ENCODE measurements at regions not wholly inside any gene's neighbourhood (a gene's known extent, or its start where the extent isn't known, plus 50 kb on each side); places are given as distances from the start of the nearest gene placed in this dataset.

GRCh38 chr11:112844517-112844916, 116.7 kb upstream of the NCAM1 start:
- H2AFZ ChIP-seq (ENCODE audit: insufficient read depth, low read depth, low read length, poor library complexity, severe bottlenecking): no peak overlapping the region
- H3K9me3 ChIP-seq (replicated peaks in 1 of 2; ENCODE audit: control insufficient read depth in 1 of 2, insufficient read depth in 1 of 2, low read length in 2 of 2): no peaks in the 10 kb centered on the region
- no peak overlapping the region for H3K27ac ChIP-seq (ENCODE audit: low read depth in 1 of 2, low read length in 2 of 2)
- no peaks in the 10 kb centered on the region for H4K20me1 ChIP-seq (ENCODE audit: insufficient read depth, low read length)
- Mint-ChIP-seq H3K27me3 (ENCODE audit: low read depth in 3 of 3) (peaks cover 2 to 4% (median 2%) of the 10 kb centered on the region in 3 donors), H3K9me3 (peaks cover 0 to 3% (median 0%) of the 10 kb centered on the region in 7 donors), H3K4me3 (no peak overlapping the region), H3K36me3 (no peaks in the 10 kb centered on the region), H3K27ac (no peak overlapping the region), H3K4me1 (no peaks in the 10 kb centered on the region)
- no peak for TF ChIP-seq CTCF (IDR thresholded peaks at IDR 0.05)
- no peak overlapping the region for H3K4me2 ChIP-seq (replicated peaks; ENCODE audit: extremely low read depth, low read length, poor library complexity, severe bottlenecking)
- intact Hi-C loops (cut with micrococcal nuclease): no loop called here
- no peak overlapping the region for H3K9ac ChIP-seq (ENCODE audit: insufficient read depth, low read length, poor library complexity, severe bottlenecking)
- no peaks in the 10 kb centered on the region for H3K79me2 ChIP-seq (ENCODE audit: insufficient read depth, low read length)
- H3K4me1 ChIP-seq (ENCODE audit: control insufficient read depth in 1 of 2, insufficient read depth in 2 of 2, low read length in 2 of 2): no peaks in the 10 kb centered on the region
- no peak for DNase-seq
- no peaks in the 10 kb centered on the region for H3K27me3 ChIP-seq (ENCODE audit: control insufficient read depth in 2 of 2, insufficient read depth in 2 of 2, low read length in 2 of 2)
- no peaks in the 10 kb centered on the region for H3K36me3 ChIP-seq (replicated peaks in 1 of 2; ENCODE audit: control insufficient read depth in 1 of 2, insufficient read depth in 2 of 2, low read length in 2 of 2)
- H3K4me3 ChIP-seq (replicated peaks in 1 of 3; ENCODE audit: low read depth in 2 of 3, low read length in 3 of 3): no peak overlapping the region

- H3K9me3 Mint-ChIP-seq: peaks cover 0 to 6% (median 2%) of the 10 kb centered on the region in 7 donors
- H3K4me1 Mint-ChIP-seq: no peaks in the 10 kb centered on the region
- no peak for TF ChIP-seq CTCF (IDR thresholded peaks at IDR 0.05)
Measured at GRCh38 chr11:112847568-112847967, 113.7 kb upstream of the NCAM1 start.

More at GRCh38 chr11:112847568-112847967, 113.7 kb upstream of the NCAM1 start:
- intact Hi-C loops (cut with micrococcal nuclease): no loop called here
- H3K79me2 ChIP-seq (ENCODE audit: insufficient read depth, low read length): no peaks in the 10 kb centered on the region
- H3K4me1 ChIP-seq (ENCODE audit: control insufficient read depth in 1 of 2, insufficient read depth in 2 of 2, low read length in 2 of 2): no peaks in the 10 kb centered on the region
- H3K36me3 Mint-ChIP-seq: no peaks in the 10 kb centered on the region
- no peak overlapping the region for H3K9ac ChIP-seq (ENCODE audit: insufficient read depth, low read length, poor library complexity, severe bottlenecking)
- peaks cover 0 to 7% (median 2%) of the 10 kb centered on the region in 3 donors for H3K27me3 Mint-ChIP-seq (ENCODE audit: low read depth in 3 of 3)
- H3K27ac ChIP-seq (ENCODE audit: low read depth in 1 of 2, low read length in 2 of 2): no peak overlapping the region
- H3K4me2 ChIP-seq (replicated peaks; ENCODE audit: extremely low read depth, low read length, poor library complexity, severe bottlenecking): no peak overlapping the region
- 100% methylated on average over 2 of the region's 4 CpGs for WGBS (ENCODE audit: insufficient coverage)
- H3K27ac Mint-ChIP-seq: no peak overlapping the region
- H3K36me3 ChIP-seq (replicated peaks in 1 of 2; ENCODE audit: control insufficient read depth in 1 of 2, insufficient read depth in 2 of 2, low read length in 2 of 2): no peaks in the 10 kb centered on the region
- no peaks in the 10 kb centered on the region for H3K9me3 ChIP-seq (replicated peaks in 1 of 2; ENCODE audit: control insufficient read depth in 1 of 2, insufficient read depth in 1 of 2, low read length in 2 of 2)
- no peak overlapping the region for H2AFZ ChIP-seq (ENCODE audit: insufficient read depth, low read depth, low read length, poor library complexity, severe bottlenecking)
- no peaks in the 10 kb centered on the region for H4K20me1 ChIP-seq (ENCODE audit: insufficient read depth, low read length)
- H3K4me3 Mint-ChIP-seq: no peak overlapping the region
- no peak for DNase-seq
- no peaks in the 10 kb centered on the region for H3K27me3 ChIP-seq (ENCODE audit: control insufficient read depth in 2 of 2, insufficient read depth in 2 of 2, low read length in 2 of 2)
- no peak overlapping the region for H3K4me3 ChIP-seq (replicated peaks in 1 of 3; ENCODE audit: low read depth in 2 of 3, low read length in 3 of 3)
